Naive thymus-derived CD8-positive, alpha-beta T cell (primary cell): ENCODE measurements at regions not wholly inside any gene's neighbourhood (a gene's known extent, or its start where the extent isn't known, plus 50 kb on each side); places are given as distances from the start of the nearest gene placed in this dataset.
A peak's percentile ranks its signal among the peaks of the same experiment; 100 is the strongest.

Experiments used
- ATAC-seq, 2 donors: fragments of 150-1000 bp; cut with Tn5 transposase in 1 of 2; sonication (Bioruptor Pico), chemical (Tn5 transposase) in 1 of 2; 1 replicate in 1 of 2; 2 replicates in 1 of 2; pipeline ENCODE4 v1.10.0; 2021; ENCODE audit warnings: mild to moderate bottlenecking in 2 of 2, moderate library complexity in 2 of 2
- POLR2A ChIA-PET: fragments of 350-600 bp; sonication (Branson Sonifier 250); formaldehyde crosslinking; loops from one replicate; lab custom pipeline; 2021; ENCODE audit warnings: antibody characterized with exemption; lab: Charles Lee
- DNase-seq, 10 donors: peaks; one replicate each; pipeline versions ENCODE4 v3.0.0 to v3.0.0-alpha.2; 2020 to 2022
- H3K27ac Mint-ChIP-seq, 10 donors: one replicate each; pipeline ENCODE4 v1.8.0; 2020 to 2022; ENCODE audit warnings: mild to moderate bottlenecking in 10 of 10, mixed read lengths in 10 of 10, moderate library complexity in 4 of 10, inconsistent platforms in 1 of 10
- H3K27me3 Mint-ChIP-seq, 5 donors: one replicate each; pipeline ENCODE4 v1.8.0; 2021 to 2022; ENCODE audit warnings: mixed read lengths in 5 of 5
- H3K36me3 Mint-ChIP-seq, 3 donors: one replicate each; pipeline ENCODE4 v1.8.0; 2020 to 2022; ENCODE audit warnings: mixed read lengths in 3 of 3, mild to moderate bottlenecking in 2 of 3, inconsistent platforms in 1 of 3
- H3K4me1 Mint-ChIP-seq, 4 donors: one replicate each; pipeline ENCODE4 v1.8.0; 2021 to 2022; ENCODE audit warnings: mixed read lengths in 4 of 4
- H3K4me3 Mint-ChIP-seq, 10 donors: one replicate each; pipeline ENCODE4 v1.8.0; 2020 to 2022; ENCODE audit warnings: mild to moderate bottlenecking in 10 of 10, mixed read lengths in 10 of 10, moderate library complexity in 6 of 10, inconsistent platforms in 1 of 10
- H3K9me3 Mint-ChIP-seq, 9 donors: one replicate each; pipeline ENCODE4 v1.8.0; 2020 to 2022; ENCODE audit warnings: mixed read lengths in 9 of 9, mild to moderate bottlenecking in 3 of 9, inconsistent platforms in 1 of 9, moderate library complexity in 1 of 9

DNA sequence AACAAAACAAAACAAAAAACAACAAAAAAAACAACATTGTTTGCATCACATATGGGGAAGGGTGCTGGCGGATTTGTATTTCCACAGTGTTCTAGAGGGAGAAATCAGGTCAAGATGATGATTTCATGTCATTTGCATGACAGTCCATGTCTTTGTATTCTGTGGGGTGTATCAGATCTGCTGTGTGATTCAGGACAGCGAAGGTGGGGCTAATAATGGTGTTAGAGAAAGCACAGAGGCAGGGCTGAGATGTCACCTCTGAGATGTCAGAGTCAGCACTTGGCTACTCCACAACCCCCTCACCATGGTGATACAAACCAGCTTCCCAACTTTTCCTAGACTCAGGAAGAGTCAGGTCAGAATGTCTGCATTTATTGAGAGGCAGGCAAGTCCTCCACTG is 543.2 kb downstream of the BCL11B start:
- H3K9me3 Mint-ChIP-seq, result no peaks in the 10 kb centered on the region
- no peaks in the 10 kb centered on the region for H3K36me3 Mint-ChIP-seq
- DNase-seq (no peak), ATAC-seq (no peak)
- peak overlapping the region in 1 of 10 donors; percentile 34 for H3K27ac Mint-ChIP-seq
- peaks cover 0 to 8% (median 0%) of the 10 kb centered on the region in 4 donors for H3K4me1 Mint-ChIP-seq
- POLR2A ChIA-PET, result no interaction called here
- H3K27me3 Mint-ChIP-seq, result peaks cover 0 to 4% (median 0%) of the 10 kb centered on the region in 5 donors
- H3K4me3 Mint-ChIP-seq, result no peak overlapping the region

DNA sequence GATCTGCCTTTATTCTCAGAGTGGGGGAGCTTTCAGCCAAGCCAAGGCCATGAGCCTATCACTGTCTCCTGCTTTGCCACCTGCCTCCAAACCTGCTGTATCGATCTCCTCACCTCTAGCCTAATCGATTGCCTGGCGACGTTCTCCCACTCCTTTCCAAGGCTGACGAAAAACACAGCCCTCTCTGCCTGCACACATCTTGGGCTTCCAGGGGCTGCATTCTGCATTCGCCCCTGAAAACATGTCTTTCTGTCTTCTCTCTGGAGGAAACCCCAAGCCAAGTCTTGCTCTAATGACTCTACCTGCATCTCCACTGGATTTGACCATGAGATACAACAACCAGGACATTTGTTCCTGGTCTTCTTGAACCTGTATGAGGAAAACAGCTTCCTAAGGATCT is 540.7 kb downstream of the BCL11B start:
- ATAC-seq, result no peak
- no peaks in the 10 kb centered on the region for H3K36me3 Mint-ChIP-seq

DNA sequence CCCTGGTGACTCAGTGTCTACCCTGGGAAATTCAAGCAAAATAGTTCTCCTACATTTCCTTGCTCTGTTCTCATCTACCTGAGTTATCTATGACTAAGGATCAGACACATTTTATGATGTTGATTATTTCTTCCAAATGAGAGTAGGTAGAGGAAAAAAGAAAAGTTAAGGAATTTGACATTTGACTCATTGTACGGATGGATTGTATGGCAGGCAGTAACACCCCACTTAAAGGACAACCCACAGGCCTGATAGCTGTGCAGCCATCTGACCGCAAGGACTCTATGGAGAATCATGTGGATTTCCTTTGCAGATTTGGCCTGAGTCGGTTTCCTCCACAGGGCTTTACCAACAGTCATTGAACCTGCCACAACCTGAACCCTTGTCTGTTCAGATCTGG is 540.3 kb downstream of the BCL11B start:
- no peaks in the 10 kb centered on the region for H3K36me3 Mint-ChIP-seq
- H3K4me3 Mint-ChIP-seq, result no peak overlapping the region
- no peaks in the 10 kb centered on the region for H3K9me3 Mint-ChIP-seq
- no peak for ATAC-seq
- peaks cover 0 to 3% (median 0%) of the 10 kb centered on the region in 5 donors for H3K27me3 Mint-ChIP-seq
- no peak for DNase-seq
- POLR2A ChIA-PET, result no interaction called here
- peak overlapping the region in 1 of 10 donors; percentile 72 for H3K27ac Mint-ChIP-seq
- H3K4me1 Mint-ChIP-seq, result peaks cover 0 to 10% (median 3%) of the 10 kb centered on the region in 4 donors

More for the DNA sequence above, 540.7 kb downstream of the BCL11B start:
- Mint-ChIP-seq H3K9me3 (no peaks in the 10 kb centered on the region), H3K4me3 (no peak overlapping the region), H3K27ac (peak overlapping the region in 1 of 10 donors; percentile 72), H3K4me1 (peaks cover 0 to 10% (median 3%) of the 10 kb centered on the region in 4 donors), H3K27me3 (peaks cover 0 to 3% (median 0%) of the 10 kb centered on the region in 5 donors)
- POLR2A ChIA-PET, result no interaction called here
- no peak for DNase-seq

DNA sequence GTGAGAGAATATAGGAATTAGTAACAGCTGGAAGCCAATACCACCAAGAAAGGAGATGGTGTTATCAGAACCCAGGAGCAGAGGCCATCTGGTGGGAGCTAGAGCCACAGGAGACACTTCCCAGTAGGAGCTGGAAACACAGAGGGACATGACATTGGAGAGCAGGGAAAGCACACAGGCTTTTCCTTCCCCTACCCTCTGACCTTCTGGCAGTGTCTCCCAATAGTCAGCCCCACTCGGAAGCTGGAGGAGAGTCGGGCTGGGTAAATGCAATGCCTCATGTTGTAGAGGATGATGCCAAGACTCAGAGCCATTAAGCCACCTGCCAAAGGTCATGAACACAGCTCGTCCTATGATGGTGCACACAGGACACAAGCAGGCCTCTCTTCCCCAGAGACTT is 538.5 kb downstream of the BCL11B start:
- peaks cover 0 to 10% (median 3%) of the 10 kb centered on the region in 4 donors for H3K4me1 Mint-ChIP-seq

DNA sequence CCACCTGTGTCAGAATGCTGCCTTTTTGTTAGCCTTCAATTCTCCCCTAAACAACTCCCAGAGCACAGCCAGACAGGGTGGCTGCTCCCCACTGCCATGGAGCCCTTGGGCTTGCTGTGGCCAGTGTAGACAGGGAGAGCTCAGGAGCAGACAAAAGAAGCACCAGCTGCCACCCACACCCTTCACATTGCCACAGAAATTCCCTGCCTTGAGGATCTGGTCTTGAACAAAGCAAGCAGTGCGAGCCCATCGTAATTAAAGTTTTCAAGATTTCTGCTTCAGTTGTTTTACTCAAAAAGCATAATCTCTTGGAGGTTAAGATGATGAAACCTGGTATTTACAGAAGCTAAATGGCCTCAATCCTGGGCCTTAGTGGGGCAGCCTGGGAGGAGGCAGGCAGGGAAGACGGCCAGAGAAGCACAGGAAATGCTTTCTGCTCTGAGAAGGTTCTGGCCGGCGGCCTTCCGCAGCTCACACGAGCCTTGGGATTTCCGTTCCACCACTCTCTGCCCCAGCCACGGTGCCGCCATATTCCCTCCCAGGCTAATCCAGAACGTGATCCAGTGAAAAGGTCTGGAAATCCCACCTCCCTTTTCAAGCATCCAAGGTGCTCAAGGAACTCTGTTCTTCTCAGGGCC is 535.2 kb downstream of the BCL11B start:
- peaks cover 0 to 2% (median 0%) of the 10 kb centered on the region in 9 donors for H3K9me3 Mint-ChIP-seq
- no peaks in the 10 kb centered on the region for H3K36me3 Mint-ChIP-seq
- DNase-seq (no peak), ATAC-seq (no peak)
- H3K4me3 Mint-ChIP-seq, result no peak overlapping the region
- H3K27me3 Mint-ChIP-seq, result no peaks in the 10 kb centered on the region
- peak overlapping the region in 1 of 10 donors; percentile 29 for H3K27ac Mint-ChIP-seq
- peaks cover 0 to 13% (median 3%) of the 10 kb centered on the region in 4 donors for H3K4me1 Mint-ChIP-seq
- POLR2A ChIA-PET, result no interaction called here

More for the DNA sequence above, 538.5 kb downstream of the BCL11B start:
- ATAC-seq (no peak), DNase-seq (no peak)
- H3K36me3 Mint-ChIP-seq, result no peaks in the 10 kb centered on the region
- peaks cover 0 to 3% (median 0%) of the 10 kb centered on the region in 5 donors for H3K27me3 Mint-ChIP-seq
- H3K27ac Mint-ChIP-seq, result peak overlapping the region in 2 of 10 donors; percentile 17 to 50
- peaks cover 0 to 2% (median 0%) of the 10 kb centered on the region in 9 donors for H3K9me3 Mint-ChIP-seq
- POLR2A ChIA-PET, result no interaction called here
- no peak overlapping the region for H3K4me3 Mint-ChIP-seq

DNA sequence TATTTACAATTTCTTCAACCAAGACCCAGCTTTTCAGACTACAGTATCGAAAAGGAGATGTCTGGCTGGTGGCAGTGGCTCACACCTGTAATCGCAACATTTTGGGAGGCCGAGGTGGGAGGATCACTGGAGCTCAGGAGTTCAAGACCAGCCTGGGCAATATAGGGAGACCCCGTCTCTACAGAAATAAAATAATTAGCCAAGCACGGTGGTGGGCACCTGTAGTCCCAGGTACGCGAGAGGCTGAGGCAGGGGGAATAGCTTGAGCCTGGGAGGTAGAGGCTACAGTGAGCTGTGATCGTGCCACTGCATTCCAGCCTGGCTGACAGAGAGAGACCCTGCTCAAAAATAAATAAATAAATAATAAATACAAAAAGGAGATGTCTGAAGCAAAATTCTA is 530.5 kb downstream of the BCL11B start:
- Mint-ChIP-seq H3K27ac (peak overlapping the region in 1 of 10 donors; percentile 29), H3K9me3 (peaks cover 0 to 2% (median 0%) of the 10 kb centered on the region in 9 donors), H3K4me1 (peaks cover 1 to 24% (median 8%) of the 10 kb centered on the region in 4 donors), H3K36me3 (no peaks in the 10 kb centered on the region), H3K27me3 (no peaks in the 10 kb centered on the region), H3K4me3 (no peak overlapping the region)
- POLR2A ChIA-PET, result no interaction called here
- DNase-seq, result no peak
- no peak for ATAC-seq

DNA sequence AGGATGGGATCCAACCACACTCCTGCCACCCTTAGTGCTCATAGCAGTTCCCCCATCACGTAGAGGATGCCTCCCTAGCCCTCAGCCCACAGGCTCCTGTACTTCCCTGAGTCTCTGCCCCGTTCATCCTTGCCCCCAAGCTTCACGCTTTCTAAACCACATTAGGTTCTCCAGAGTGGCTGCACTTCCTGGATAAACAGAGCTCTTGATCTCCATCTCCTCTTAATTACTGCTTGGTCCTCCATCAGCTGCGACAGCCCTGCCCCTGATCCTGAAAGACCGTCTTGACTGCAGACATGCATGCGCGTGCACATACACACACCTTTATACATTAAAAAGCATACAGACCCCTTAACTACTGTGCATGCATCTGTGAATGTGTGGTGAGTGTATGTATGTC is 530.0 kb downstream of the BCL11B start:
- Mint-ChIP-seq H3K36me3 (no peaks in the 10 kb centered on the region), H3K27ac (peak overlapping the region in 1 of 10 donors; percentile 29), H3K27me3 (no peaks in the 10 kb centered on the region), H3K4me3 (no peak overlapping the region), H3K9me3 (peaks cover 0 to 2% (median 0%) of the 10 kb centered on the region in 9 donors), H3K4me1 (peaks cover 1 to 24% (median 8%) of the 10 kb centered on the region in 4 donors)
- POLR2A ChIA-PET, result no interaction called here
- ATAC-seq (no peak), DNase-seq (no peak)

DNA sequence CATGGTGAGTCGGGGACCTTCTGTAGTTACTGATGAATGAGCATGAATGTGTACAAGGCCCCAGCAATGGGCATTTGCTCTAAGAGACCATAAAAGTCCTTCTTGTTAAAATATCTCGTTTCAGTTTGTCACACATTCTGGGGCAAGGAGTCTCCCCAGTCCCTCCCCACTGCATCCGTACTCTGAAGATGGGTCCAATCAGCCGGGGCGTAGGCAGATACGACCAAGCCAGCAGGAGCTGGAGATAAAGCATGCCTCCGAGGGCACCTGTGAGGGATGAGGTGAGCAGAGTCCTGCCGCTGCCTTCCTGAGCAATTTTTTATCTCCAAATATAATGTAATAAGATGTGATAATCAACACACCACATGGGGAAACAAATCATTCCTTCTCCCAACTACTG is 528.5 kb downstream of the BCL11B start:
- POLR2A ChIA-PET, result interaction anchor here (0.6 kb wide), 1 partner anchor 581 kb away, joined by 5 read pairs; no protein-coding TSS in a partner anchor
- H3K4me1 Mint-ChIP-seq, result peaks cover 1 to 24% (median 8%) of the 10 kb centered on the region in 4 donors
- ATAC-seq (no peak), DNase-seq (no peak)
- H3K27me3 Mint-ChIP-seq, result no peaks in the 10 kb centered on the region
- H3K4me3 Mint-ChIP-seq, result peak overlapping the region in 1 of 10 donors; percentile 32
- no peaks in the 10 kb centered on the region for H3K9me3 Mint-ChIP-seq
- H3K27ac Mint-ChIP-seq, result no peak overlapping the region
- no peaks in the 10 kb centered on the region for H3K36me3 Mint-ChIP-seq

DNA sequence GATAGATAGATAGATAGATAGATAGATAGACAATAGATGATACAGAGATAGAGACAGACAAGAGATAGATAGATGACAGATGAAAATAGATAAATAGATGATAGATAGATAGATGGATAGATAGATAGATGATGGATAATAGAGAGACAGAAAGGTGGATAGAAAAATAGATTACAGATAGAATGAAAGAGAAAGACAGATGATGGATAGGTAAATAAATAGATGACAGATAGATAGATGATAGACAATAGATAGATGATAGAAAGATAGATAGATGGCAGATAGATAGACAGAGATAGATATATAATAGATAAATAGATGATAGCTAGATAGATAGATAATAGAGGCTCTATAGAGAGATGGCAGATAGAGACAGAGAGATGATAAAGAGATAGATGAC is 523.0 kb downstream of the BCL11B start:
- Mint-ChIP-seq H3K27me3 (no peaks in the 10 kb centered on the region), H3K27ac (no peak overlapping the region), H3K4me3 (no peak overlapping the region), H3K4me1 (peaks cover 1 to 14% (median 3%) of the 10 kb centered on the region in 4 donors), H3K9me3 (peaks cover 0 to 5% (median 0%) of the 10 kb centered on the region in 9 donors), H3K36me3 (no peaks in the 10 kb centered on the region)
- DNase-seq, result no peak
- no peak for ATAC-seq
- POLR2A ChIA-PET, result no interaction called here

DNA sequence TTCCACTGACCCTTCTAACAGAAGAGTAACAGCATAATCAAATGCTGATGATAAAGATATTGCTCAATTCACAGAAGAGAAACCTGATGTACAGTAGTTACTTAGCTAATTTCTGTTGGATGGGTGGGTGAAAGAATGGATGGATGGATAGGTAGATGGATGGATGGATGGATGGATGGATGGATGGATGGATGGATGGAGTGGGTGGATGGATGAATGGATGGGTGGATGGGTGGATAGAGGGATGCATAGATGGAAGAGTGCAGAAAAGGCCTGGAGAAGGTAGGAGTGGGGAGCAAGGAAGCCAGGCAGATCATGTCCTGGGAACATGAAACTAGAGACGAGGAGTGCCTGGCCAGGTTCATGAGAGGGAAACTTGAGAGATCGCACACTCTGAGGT is 520.9 kb downstream of the BCL11B start:
- no peak overlapping the region for H3K27ac Mint-ChIP-seq
- ATAC-seq, result no peak
- no peaks in the 10 kb centered on the region for H3K27me3 Mint-ChIP-seq
- no peak for DNase-seq
- POLR2A ChIA-PET, result no interaction called here
- peaks cover 0 to 6% (median 2%) of the 10 kb centered on the region in 4 donors for H3K4me1 Mint-ChIP-seq
- H3K36me3 Mint-ChIP-seq, result peaks cover 0 to 12% (median 7%) of the 10 kb centered on the region in 3 donors
- H3K9me3 Mint-ChIP-seq, result peaks cover 3 to 18% (median 11%) of the 10 kb centered on the region in 9 donors
- no peak overlapping the region for H3K4me3 Mint-ChIP-seq

DNA sequence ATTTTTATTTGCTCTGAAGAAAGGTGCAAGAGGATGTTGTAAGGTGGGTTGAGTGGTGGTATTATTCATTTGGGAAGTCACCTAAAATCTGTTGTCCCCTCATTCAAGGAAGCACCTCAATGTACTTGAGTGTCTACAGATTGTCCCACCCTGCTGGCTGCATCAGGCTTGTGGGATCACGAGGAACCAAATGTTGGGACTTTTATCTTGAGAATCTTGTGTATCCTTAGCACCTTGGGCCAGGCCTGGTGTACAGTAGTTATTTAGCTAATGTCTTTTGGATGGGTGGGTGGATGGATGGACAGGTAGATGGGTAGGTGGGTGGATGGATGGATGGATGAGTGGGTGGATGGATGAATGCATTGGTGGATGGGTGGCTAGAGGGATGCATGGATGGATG is 519.3 kb downstream of the BCL11B start:
- ATAC-seq (no peak), DNase-seq (no peak)
- Mint-ChIP-seq H3K4me3 (no peak overlapping the region), H3K27ac (no peak overlapping the region), H3K27me3 (no peaks in the 10 kb centered on the region), H3K4me1 (peaks cover 0 to 6% (median 2%) of the 10 kb centered on the region in 4 donors), H3K36me3 (peaks cover 0 to 12% (median 7%) of the 10 kb centered on the region in 3 donors), H3K9me3 (peaks cover 6 to 20% (median 14%) of the 10 kb centered on the region in 9 donors)
- POLR2A ChIA-PET, result no interaction called here

DNA sequence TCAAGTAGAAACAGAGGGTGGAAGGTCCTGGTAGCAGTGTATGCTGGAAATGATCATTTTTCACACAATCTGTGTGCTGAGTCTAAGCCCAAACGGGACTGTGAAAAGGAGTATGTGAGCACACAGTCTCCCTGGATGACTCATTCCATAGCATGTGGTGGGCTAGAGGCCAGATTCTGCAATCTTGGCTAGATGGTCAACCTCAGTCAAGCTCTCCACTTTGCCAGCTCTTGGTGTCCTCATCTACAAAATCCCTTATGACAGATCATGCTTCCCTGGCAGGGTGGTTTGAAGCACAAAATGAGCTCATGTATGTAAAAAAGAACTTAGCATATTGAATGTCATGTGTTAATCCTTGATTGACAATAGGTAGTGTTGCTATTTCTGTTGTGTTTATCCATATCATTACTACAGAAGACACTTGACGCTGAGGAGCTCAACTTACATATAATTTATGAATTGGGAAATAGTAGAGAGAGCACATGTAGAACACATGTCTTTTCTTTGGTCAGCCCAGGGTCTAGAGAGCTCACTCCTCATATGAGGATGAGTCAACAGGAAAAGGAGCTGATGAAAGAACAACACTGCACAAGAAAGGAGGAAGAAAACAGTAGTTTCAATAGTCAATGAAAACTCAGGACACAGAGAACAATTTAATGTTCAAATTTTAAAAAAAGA is 517.5 kb downstream of the BCL11B start:
- Mint-ChIP-seq H3K27me3 (peaks cover 0 to under 1% (median 0%) of the 10 kb centered on the region in 5 donors), H3K36me3 (peaks cover 0 to 12% (median 7%) of the 10 kb centered on the region in 3 donors), H3K4me3 (no peak overlapping the region), H3K4me1 (peaks cover 0 to 9% (median 6%) of the 10 kb centered on the region in 4 donors), H3K9me3 (peaks cover 6 to 20% (median 14%) of the 10 kb centered on the region in 9 donors), H3K27ac (peak overlapping the region in 1 of 10 donors; percentile 1)
- DNase-seq, result no peak
- POLR2A ChIA-PET, result interaction anchor here (0.6 kb wide), 1 partner anchor 34 kb away, joined by 3 read pairs; no protein-coding TSS in a partner anchor
- no peak for ATAC-seq

DNA sequence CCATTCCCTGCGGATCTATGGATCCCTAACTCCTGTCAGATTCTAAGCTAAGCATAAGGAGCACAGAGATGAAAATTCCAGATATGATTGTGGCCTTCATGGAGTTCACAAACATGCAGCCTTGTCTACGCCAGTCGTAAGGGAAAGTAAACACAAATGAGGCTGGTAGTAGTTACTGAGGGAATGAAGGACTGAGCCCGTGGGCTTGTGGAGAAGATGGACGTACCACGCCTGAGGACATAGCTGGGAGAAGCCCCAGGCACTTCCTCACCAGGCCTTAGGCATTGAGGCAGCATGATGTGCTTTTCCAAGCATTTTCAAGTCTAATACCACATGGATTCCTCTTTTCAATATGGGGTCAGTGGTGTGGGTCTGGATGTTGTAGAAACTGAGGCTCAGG is 515.2 kb downstream of the BCL11B start:
- peaks cover 0 to 2% (median 0%) of the 10 kb centered on the region in 5 donors for H3K27me3 Mint-ChIP-seq
- peaks cover 0 to 18% (median 4%) of the 10 kb centered on the region in 4 donors for H3K4me1 Mint-ChIP-seq
- DNase-seq (no peak), ATAC-seq (no peak)
- peaks cover 6 to 26% (median 14%) of the 10 kb centered on the region in 9 donors for H3K9me3 Mint-ChIP-seq
- POLR2A ChIA-PET, result no interaction called here
- peak overlapping the region in 1 of 10 donors; percentile 9 for H3K27ac Mint-ChIP-seq
- peaks cover 0 to 12% (median 7%) of the 10 kb centered on the region in 3 donors for H3K36me3 Mint-ChIP-seq
- no peak overlapping the region for H3K4me3 Mint-ChIP-seq
